Motor neuron (in vitro differentiated cells): ENCODE measurements at regions not wholly inside any gene's neighbourhood (a gene's known extent, or its start where the extent isn't known, plus 50 kb on each side); places are given as distances from the start of the nearest gene placed in this dataset.

Experiments
- ATAC-seq, 8 experiments: fragments of 200-7000 bp; cut with Tn5 transposase; replicated peaks in 6 of 8; 2 replicates each; pipeline ENCODE4 v1.8.0; 2021; ENCODE audit warnings: mild to moderate bottlenecking in 8 of 8, moderate library complexity in 8 of 8
- H3K27ac ChIP-seq, 2 donors: fragments of 250-450 bp; sonication (Bioruptor Pico); 2 replicates each; pipeline ENCODE4 v1.9.0; 2021; ENCODE audit warnings: antibody characterized with exemption in 2 of 2, mild to moderate bottlenecking in 2 of 2, moderate library complexity in 1 of 2
- H3K4me1 ChIP-seq, 2 donors: fragments of 250-450 bp; sonication (Bioruptor Pico); replicated peaks in 1 of 2; 2 replicates each; pipeline ENCODE4 v1.6.1; 2021; ENCODE audit warnings: antibody characterized with exemption in 2 of 2, mild to moderate bottlenecking in 2 of 2, moderate library complexity in 1 of 2
- H3K4me3 ChIP-seq, 5 donors: fragments of 250-450 bp; sonication (Bioruptor Pico); 2 replicates each; pipeline ENCODE4 v1.9.0; 2021; ENCODE audit warnings: antibody characterized with exemption in 5 of 5, mild to moderate bottlenecking in 5 of 5, moderate library complexity in 4 of 5
- WGBS, 10 experiments: fragments of 450-650 bp; shearing (Covaris generic); methylation state at CpG; one replicate each; pipeline ENCODE4 v1.0.0; 2022; 5-methylcytosine and 5-hydroxymethylcytosine counted together
- in situ Hi-C, 9 experiments: fragments of 400-800 bp; cut with MboI; loops; one replicate each; pipeline ENCODE4 v1.15.0; 2021; ENCODE audit warnings: low sequenced_read_pairs in 9 of 9, low pct_unique_long_range_greater_than_20kb in 2 of 9; ENCODE audit not compliant: unreplicated experiment in 9 of 9

- peak in 1 of 8 experiments; percentile 20 for ATAC-seq
- Histone ChIP-seq H3K4me3 (no peak overlapping the region), H3K4me1 (no peaks in the 10 kb centered on the region), H3K27ac (no peak overlapping the region)
- 25 to 100% (median 88%) methylated on average over 1 to 4 of the region's 4 CpGs; no CpG with 5 or more reads in 1 of the 10 experiments for WGBS, 10 experiments
- in situ Hi-C loops: loop anchor here in 1 of 9 experiments (25.0 kb wide), 1 partner anchor 105 kb away; no protein-coding TSS in a partner anchor
Observed at GRCh38 chr13:99057310-99057975, 79.6 kb upstream of the DOCK9 start.

- ATAC-seq: no peak
- H3K27ac ChIP-seq: no peak overlapping the region
- H3K4me1 ChIP-seq: no peaks in the 10 kb centered on the region
- in situ Hi-C loops: loop anchor here in 1 of 9 experiments (25.0 kb wide), 1 partner anchor 103 kb away; no protein-coding TSS in a partner anchor
- H3K4me3 ChIP-seq: no peak overlapping the region
- WGBS, 10 experiments: 14 to 100% (median 86%) methylated on average over 1 to 5 of the region's 8 CpGs; no CpG with 5 or more reads in 2 of the 10 experiments
Observed at GRCh38 chr13:99058527-99059495, 80.9 kb upstream of the DOCK9 start.

GRCh38 chr13:99059498-99060075 is 81.7 kb upstream of the DOCK9 start:
- Histone ChIP-seq H3K4me3 (no peak overlapping the region), H3K27ac (no peak overlapping the region), H3K4me1 (no peaks in the 10 kb centered on the region)
- 61 to 100% (median 81%) methylated on average over 1 to 3 of the region's 3 CpGs; no CpG with 5 or more reads in 2 of the 10 experiments for WGBS, 10 experiments
- ATAC-seq: no peak
- in situ Hi-C loops: loop anchor here in 1 of 9 experiments (25.0 kb wide), 1 partner anchor 103 kb away; no protein-coding TSS in a partner anchor

GRCh38 chr13:99061411-99061810 is 83.5 kb upstream of the DOCK9 start:
- Histone ChIP-seq H3K4me1 (no peaks in the 10 kb centered on the region), H3K27ac (no peak overlapping the region), H3K4me3 (no peak overlapping the region)
- in situ Hi-C loops: loop anchor here in 1 of 9 experiments (25.0 kb wide), 1 partner anchor 101 kb away; no protein-coding TSS in a partner anchor
- ATAC-seq: no peak
- 49 to 100% (median 86%) methylated on average over 1 to 3 of the region's 4 CpGs; no CpG with 5 or more reads in 1 of the 10 experiments for WGBS, 10 experiments

GRCh38 chr13:99062593-99062992 is 84.7 kb upstream of the DOCK9 start:
- Histone ChIP-seq H3K4me3 (no peak overlapping the region), H3K27ac (no peak overlapping the region), H3K4me1 (no peaks in the 10 kb centered on the region)
- peak in 2 of 8 experiments; percentile 38 to 45 for ATAC-seq
- in situ Hi-C loops: loop anchor here in 1 of 9 experiments (25.0 kb wide), 1 partner anchor 100 kb away; no protein-coding TSS in a partner anchor
- 0 to 100% (median 95%) methylated on average over 1 to 10 of the region's 10 CpGs for WGBS, 10 experiments

GRCh38 chr13:99063178-99063577 is 85.3 kb upstream of the DOCK9 start:
- in situ Hi-C loops: loop anchor here in 1 of 9 experiments (25.0 kb wide), 1 partner anchor 99 kb away; no protein-coding TSS in a partner anchor
- Histone ChIP-seq H3K27ac (no peak overlapping the region), H3K4me1 (no peaks in the 10 kb centered on the region), H3K4me3 (no peak overlapping the region)
- ATAC-seq: no peak
- 69 to 100% (median 90%) methylated on average over 2 to 7 of the region's 8 CpGs for WGBS, 10 experiments

GRCh38 chr13:99063952-99064351 is 86.1 kb upstream of the DOCK9 start:
- WGBS, 10 experiments: 75 to 100% (median 90%) methylated on average over 1 of the region's 1 CpG; no CpG with 5 or more reads in 1 of the 10 experiments
- in situ Hi-C loops: loop anchor here in 1 of 9 experiments (25.0 kb wide), 1 partner anchor 98 kb away; no protein-coding TSS in a partner anchor
- no peak overlapping the region for H3K27ac ChIP-seq
- ATAC-seq: peak in 2 of 8 experiments; percentile 78 to 90
- no peaks in the 10 kb centered on the region for H3K4me1 ChIP-seq
- no peak overlapping the region for H3K4me3 ChIP-seq

- 38 to 100% (median 77%) methylated on average over 1 to 4 of the region's 5 CpGs; no CpG with 5 or more reads in 2 of the 10 experiments for WGBS, 10 experiments
- ATAC-seq: no peak
- H3K4me3 ChIP-seq: no peak overlapping the region
- no peaks in the 10 kb centered on the region for H3K4me1 ChIP-seq
- H3K27ac ChIP-seq: no peak overlapping the region
- in situ Hi-C loops: loop anchor here in 1 of 9 experiments (25.0 kb wide), 1 partner anchor 98 kb away; no protein-coding TSS in a partner anchor
Observed at GRCh38 chr13:99064624-99065234, 86.9 kb upstream of the DOCK9 start.

GRCh38 chr13:99065235-99066015 is 87.6 kb upstream of the DOCK9 start:
- H3K27ac ChIP-seq: no peak overlapping the region
- H3K4me3 ChIP-seq: no peak overlapping the region
- 71 to 100% (median 88%) methylated on average over 1 to 7 of the region's 7 CpGs for WGBS, 10 experiments
- in situ Hi-C loops: loop anchor here in 1 of 9 experiments (25.0 kb wide), 1 partner anchor 97 kb away; no protein-coding TSS in a partner anchor
- no peak for ATAC-seq
- H3K4me1 ChIP-seq: no peaks in the 10 kb centered on the region

GRCh38 chr13:99066219-99066618 is 88.4 kb upstream of the DOCK9 start:
- no peak overlapping the region for H3K4me3 ChIP-seq
- 14 to 100% (median 100%) methylated on average over 1 of the region's 1 CpG; no CpG with 5 or more reads in 3 of the 10 experiments for WGBS, 10 experiments
- no peak overlapping the region for H3K27ac ChIP-seq
- in situ Hi-C loops: loop anchor here in 1 of 9 experiments (25.0 kb wide), 1 partner anchor 96 kb away; no protein-coding TSS in a partner anchor
- no peaks in the 10 kb centered on the region for H3K4me1 ChIP-seq
- ATAC-seq: no peak

- Histone ChIP-seq H3K4me3 (no peak overlapping the region), H3K4me1 (no peaks in the 10 kb centered on the region), H3K27ac (no peak overlapping the region)
- ATAC-seq: no peak
- 0 to 100% (median 38%) methylated on average over 1 of the region's 1 CpG; no CpG with 5 or more reads in 4 of the 10 experiments for WGBS, 10 experiments
- in situ Hi-C loops: loop anchor here in 1 of 9 experiments (25.0 kb wide), 1 partner anchor 95 kb away; no protein-coding TSS in a partner anchor
Observed at GRCh38 chr13:99067159-99067985, 89.5 kb upstream of the DOCK9 start.
